ENCODE measurements at regions not wholly inside any gene's neighbourhood (a gene's known extent, or its start where the extent isn't known, plus 50 kb on each side); places are given as distances from the start of the nearest gene placed in this dataset.

- intact Hi-C loops (cut with DNase I), result no loop called here
- H3K4me1 ChIP-seq, result no peaks in the 10 kb centered on the region
- H3K27ac ChIP-seq, result no peak overlapping the region
- no peaks in the 10 kb centered on the region for H3K27me3 ChIP-seq
- TF ChIP-seq CTCF (IDR thresholded peaks at IDR 0.05), result no peak
- no peak for TF ChIP-seq POLR2A (IDR thresholded peaks at IDR 0.05)
- no peak for TF ChIP-seq POLR2AphosphoS5 (IDR thresholded peaks at IDR 0.05)
- no peak for TF ChIP-seq EP300 (IDR thresholded peaks at IDR 0.05)
- DNase-seq, result no peak
- H3K9me3 ChIP-seq, result no peaks in the 10 kb centered on the region
- no peak overlapping the region for H3K4me3 ChIP-seq
- no peaks in the 10 kb centered on the region for H3K36me3 ChIP-seq
- WGBS, 2 donors, result 45 to 51% methylated on average over 5 of the region's 5 CpGs
Measured at GRCh38 chr5:12851761-12852160, 947.5 kb upstream of the CTNND2 start.

GRCh38 chr5:12848709-12849108 lies 944.5 kb upstream of the CTNND2 start:
- no peak overlapping the region for H3K27ac ChIP-seq
- intact Hi-C loops (cut with DNase I), result no loop called here
- H3K36me3 ChIP-seq, result no peaks in the 10 kb centered on the region
- 78 to 79% methylated on average over 1 of the region's 1 CpG for WGBS, 2 donors
- TF ChIP-seq POLR2A (IDR thresholded peaks at IDR 0.05), result no peak
- TF ChIP-seq POLR2AphosphoS5 (IDR thresholded peaks at IDR 0.05), result no peak
- TF ChIP-seq EP300 (IDR thresholded peaks at IDR 0.05), result no peak
- no peak for TF ChIP-seq CTCF (IDR thresholded peaks at IDR 0.05)
- no peak overlapping the region for H3K4me3 ChIP-seq
- no peaks in the 10 kb centered on the region for H3K4me1 ChIP-seq
- no peaks in the 10 kb centered on the region for H3K9me3 ChIP-seq
- no peak for DNase-seq
- no peaks in the 10 kb centered on the region for H3K27me3 ChIP-seq

GRCh38 chr5:12845549-12846159 lies 941.4 kb upstream of the CTNND2 start:
- Histone ChIP-seq H3K27ac (no peak overlapping the region), H3K27me3 (no peaks in the 10 kb centered on the region), H3K4me1 (no peaks in the 10 kb centered on the region), H3K4me3 (no peak overlapping the region), H3K9me3 (no peaks in the 10 kb centered on the region), H3K36me3 (no peaks in the 10 kb centered on the region)
- no peak for TF ChIP-seq EP300 (IDR thresholded peaks at IDR 0.05)
- TF ChIP-seq POLR2A (IDR thresholded peaks at IDR 0.05), result no peak
- TF ChIP-seq POLR2AphosphoS5 (IDR thresholded peaks at IDR 0.05), result no peak
- TF ChIP-seq CTCF (IDR thresholded peaks at IDR 0.05), result no peak
- intact Hi-C loops (cut with DNase I), result no loop called here
- WGBS, 2 donors, result 78 to 83% methylated on average over 5 of the region's 5 CpGs
- no peak for DNase-seq

GRCh38 chr5:12840972-12841371 lies 936.7 kb upstream of the CTNND2 start:
- no peak for DNase-seq
- TF ChIP-seq EP300 (IDR thresholded peaks at IDR 0.05) (no peak), POLR2A (IDR thresholded peaks at IDR 0.05) (no peak), POLR2AphosphoS5 (IDR thresholded peaks at IDR 0.05) (no peak), CTCF (IDR thresholded peaks at IDR 0.05) (no peak)
- WGBS, 2 donors, result 31 to 52% methylated on average over 4 of the region's 4 CpGs
- H3K27me3 ChIP-seq, result no peaks in the 10 kb centered on the region
- H3K27ac ChIP-seq, result no peak overlapping the region
- no peaks in the 10 kb centered on the region for H3K36me3 ChIP-seq
- H3K4me1 ChIP-seq, result no peaks in the 10 kb centered on the region
- intact Hi-C loops (cut with DNase I), result no loop called here
- no peak overlapping the region for H3K4me3 ChIP-seq
- H3K9me3 ChIP-seq, result no peaks in the 10 kb centered on the region

- no peaks in the 10 kb centered on the region for H3K27me3 ChIP-seq
- WGBS, 2 donors, result 83 to 85% methylated on average over 5 of the region's 5 CpGs
- no peak overlapping the region for H3K27ac ChIP-seq
- H3K4me1 ChIP-seq, result no peaks in the 10 kb centered on the region
- no peaks in the 10 kb centered on the region for H3K9me3 ChIP-seq
- no peaks in the 10 kb centered on the region for H3K36me3 ChIP-seq
- no peak for DNase-seq
- intact Hi-C loops (cut with DNase I), result no loop called here
- TF ChIP-seq POLR2AphosphoS5 (IDR thresholded peaks at IDR 0.05) (no peak), POLR2A (IDR thresholded peaks at IDR 0.05) (no peak)
- no peak overlapping the region for H3K4me3 ChIP-seq
Measured at GRCh38 chr5:12837592-12837991, 933.3 kb upstream of the CTNND2 start.

Measured in sigmoid colon (tissue), 6 donors.